Adrenal gland (tissue), 9 donors: ENCODE measurements at regions not wholly inside any gene's neighbourhood (a gene's known extent, or its start where the extent isn't known, plus 50 kb on each side); places are given as distances from the start of the nearest gene placed in this dataset.
"Not testable (repeated sequence)": the region's sequence is repeated elsewhere in the genome, so short reads cannot be mapped to it uniquely, and the experiment has no call there.

ENCODE experiments used
- DNase-seq, 7 donors: peaks; one replicate each; pipeline ENCODE4 v3.0.0-alpha.2; 2019 to 2020
- H3K27ac ChIP-seq, 5 donors: fragments of 200-600 bp; sonication (generic) in 4 of 5; 1 replicate in 3 of 5; 2 replicates in 2 of 5; pipeline versions ENCODE4 v1.5.1 to v1.8.0; 2016 to 2020; ENCODE audit warnings: mild to moderate bottlenecking in 1 of 5
- H3K27me3 ChIP-seq: fragments of 200-600 bp; 2 replicates; pipeline ENCODE4 v1.8.0; 2021
- H3K36me3 ChIP-seq, 2 donors: fragments of 200-600 bp; replicated peaks in 1 of 2; 1 replicate in 1 of 2; 2 replicates in 1 of 2; pipeline versions ENCODE4 v1.5.1 to v1.8.0; 2018 to 2022
- H3K4me1 ChIP-seq, 2 donors: fragments of 200-600 bp; replicated peaks in 1 of 2; 1 replicate in 1 of 2; 2 replicates in 1 of 2; pipeline versions ENCODE4 v1.5.1 to v1.8.0; 2018 to 2021
- H3K4me3 ChIP-seq, 4 donors: fragments of 200-600 bp; sonication (generic) in 3 of 4; one replicate each; pipeline ENCODE4 v1.5.1; 2016 to 2018
- H3K9me3 ChIP-seq, 3 donors: fragments of 200-600 bp; sonication (generic) in 1 of 3; replicated peaks in 1 of 3; 1 replicate in 2 of 3; 2 replicates in 1 of 3; pipeline versions ENCODE4 v1.5.1 to v1.8.0; 2016 to 2021
- POLR2A ChIP-seq, 2 donors: fragments of 450-650 bp; IDR thresholded peaks; one replicate each; pipeline ENCODE4 v1.6.1; 2017; ENCODE audit warnings: antibody characterized with exemption in 2 of 2, mild to moderate bottlenecking in 2 of 2, moderate library complexity in 1 of 2
- WGBS, 4 donors: extraction: QIAGEN DNeasy Blood & Tissue Kit in 2 of 4; methylation state at CpG; one replicate each; pipeline versions ENCODE4 v1.1.5 to v1.1.7; 2013 to 2017; 5-methylcytosine and 5-hydroxymethylcytosine counted together
- intact Hi-C, 2 donors: fragments of 100-400 bp; cut with DNase I; formaldehyde crosslinking; loops; one replicate each; pipeline versions ENCODE4 v1.14.1 to v1.15.0; 2022 to 2023
- TF ChIP-seq, protein P1 (sequence below), 6 experiments: fragments of 450-650 bp in 4 of 6; fragments of 200-600 bp in 2 of 6; sonication (generic) in 1 of 6; IDR thresholded peaks; 1 replicate in 5 of 6; 2 replicates in 1 of 6; pipeline versions ENCODE4 v1.5.1 to v1.8.0; 2016 to 2021; ENCODE audit warnings: antibody characterized with exemption in 6 of 6, mild to moderate bottlenecking in 2 of 6, moderate library complexity in 1 of 6
- donor health status: healthy with polysubstance abuse.
- donor health status: Bipolar disorder and iron deficiency.
- donor health status: DM: yes; HTN: yes; CAD: no.
- donor health status: DM: no; HTN: no; CAD: no.
- donor health status: DM: no; HTN: no; CAD: no.

- H3K27me3 ChIP-seq = no peaks in the 10 kb centered on the region
- DNase-seq = no peak
- no peaks in the 10 kb centered on the region for H3K36me3 ChIP-seq
- intact Hi-C loops = no loop called here
- no peaks in the 10 kb centered on the region for H3K9me3 ChIP-seq
- WGBS, 4 donors = 70 to 79% (median 74%) methylated on average over 2 of the region's 2 CpGs
- TF ChIP-seq, protein P1, sequence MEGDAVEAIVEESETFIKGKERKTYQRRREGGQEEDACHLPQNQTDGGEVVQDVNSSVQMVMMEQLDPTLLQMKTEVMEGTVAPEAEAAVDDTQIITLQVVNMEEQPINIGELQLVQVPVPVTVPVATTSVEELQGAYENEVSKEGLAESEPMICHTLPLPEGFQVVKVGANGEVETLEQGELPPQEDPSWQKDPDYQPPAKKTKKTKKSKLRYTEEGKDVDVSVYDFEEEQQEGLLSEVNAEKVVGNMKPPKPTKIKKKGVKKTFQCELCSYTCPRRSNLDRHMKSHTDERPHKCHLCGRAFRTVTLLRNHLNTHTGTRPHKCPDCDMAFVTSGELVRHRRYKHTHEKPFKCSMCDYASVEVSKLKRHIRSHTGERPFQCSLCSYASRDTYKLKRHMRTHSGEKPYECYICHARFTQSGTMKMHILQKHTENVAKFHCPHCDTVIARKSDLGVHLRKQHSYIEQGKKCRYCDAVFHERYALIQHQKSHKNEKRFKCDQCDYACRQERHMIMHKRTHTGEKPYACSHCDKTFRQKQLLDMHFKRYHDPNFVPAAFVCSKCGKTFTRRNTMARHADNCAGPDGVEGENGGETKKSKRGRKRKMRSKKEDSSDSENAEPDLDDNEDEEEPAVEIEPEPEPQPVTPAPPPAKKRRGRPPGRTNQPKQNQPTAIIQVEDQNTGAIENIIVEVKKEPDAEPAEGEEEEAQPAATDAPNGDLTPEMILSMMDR (IDR thresholded peaks at IDR 0.05) = no peak
- no peak for TF ChIP-seq POLR2A (IDR thresholded peaks at IDR 0.05)
- H3K27ac ChIP-seq = no peak overlapping the region
- H3K4me1 ChIP-seq = no peaks in the 10 kb centered on the region
- H3K4me3 ChIP-seq = no peak overlapping the region
Measured at GRCh38 chr6:120274547-120274946, 925.0 kb upstream of the MAN1A1 start.

GRCh38 chr6:120273411-120273810 lies 923.9 kb upstream of the MAN1A1 start:
- no peaks in the 10 kb centered on the region for H3K4me1 ChIP-seq
- WGBS, 4 donors = 85 to 92% (median 88%) methylated on average over 3 of the region's 3 CpGs
- intact Hi-C loops = no loop called here
- no peaks in the 10 kb centered on the region for H3K9me3 ChIP-seq
- H3K36me3 ChIP-seq = no peaks in the 10 kb centered on the region
- H3K4me3 ChIP-seq = no peak overlapping the region
- no peak for DNase-seq
- H3K27me3 ChIP-seq = no peaks in the 10 kb centered on the region
- H3K27ac ChIP-seq = no peak overlapping the region
- TF ChIP-seq, protein P1 (IDR thresholded peaks at IDR 0.05) = no peak
- TF ChIP-seq POLR2A (IDR thresholded peaks at IDR 0.05) = no peak

GRCh38 chr6:120272038-120272437 lies 922.5 kb upstream of the MAN1A1 start:
- no peak for TF ChIP-seq POLR2A (IDR thresholded peaks at IDR 0.05)
- TF ChIP-seq, protein P1 (IDR thresholded peaks at IDR 0.05) = no peak
- no peaks in the 10 kb centered on the region for H3K27me3 ChIP-seq
- H3K4me3 ChIP-seq = no peak overlapping the region
- no peak for DNase-seq
- no peaks in the 10 kb centered on the region for H3K9me3 ChIP-seq
- no peak overlapping the region for H3K27ac ChIP-seq
- intact Hi-C loops = no loop called here
- no peaks in the 10 kb centered on the region for H3K36me3 ChIP-seq
- H3K4me1 ChIP-seq = no peaks in the 10 kb centered on the region

GRCh38 chr6:120268256-120268655 lies 918.7 kb upstream of the MAN1A1 start:
- H3K4me3 ChIP-seq, H3K27me3 ChIP-seq, H3K36me3 ChIP-seq, H3K4me1 ChIP-seq, intact Hi-C loops, H3K9me3 ChIP-seq, H3K27ac ChIP-seq, DNase-seq: not testable (repeated sequence)
- 86 to 92% (median 88%) methylated on average over 4 to 9 of the region's 9 CpGs for WGBS, 4 donors

DNA sequence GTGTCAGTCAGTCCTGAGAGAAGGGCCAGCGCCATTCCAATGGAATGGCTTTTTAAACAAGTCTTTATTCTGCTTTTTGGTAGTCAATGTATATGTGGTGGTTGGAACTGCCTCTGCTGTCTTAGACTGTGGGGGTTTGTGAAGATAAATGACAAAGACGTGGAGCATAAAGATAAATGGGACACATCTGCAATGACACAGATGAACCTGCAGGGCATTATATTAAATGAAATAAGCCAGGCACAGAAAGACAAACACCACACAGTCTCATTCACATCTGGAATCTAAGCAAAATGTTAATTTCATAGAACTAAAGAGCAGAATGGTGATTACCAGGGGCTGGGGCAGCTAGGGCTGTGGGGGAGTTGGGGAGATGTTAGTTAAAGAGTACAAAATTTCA lies 912.8 kb upstream of the MAN1A1 start:
- no peak for DNase-seq
- Histone ChIP-seq H3K4me3 (no peak overlapping the region), H3K4me1 (no peaks in the 10 kb centered on the region), H3K9me3 (no peaks in the 10 kb centered on the region), H3K27ac (no peak overlapping the region), H3K27me3 (no peaks in the 10 kb centered on the region), H3K36me3 (no peaks in the 10 kb centered on the region)
- intact Hi-C loops = no loop called here
- no peak for TF ChIP-seq POLR2A (IDR thresholded peaks at IDR 0.05)
- TF ChIP-seq, protein P1 (IDR thresholded peaks at IDR 0.05) = no peak
- 74 to 81% (median 80%) methylated on average over 2 of the region's 2 CpGs for WGBS, 4 donors
